IPS-NIHi7 (cell line): ENCODE measurements at regions not wholly inside any gene's neighbourhood (a gene's known extent, or its start where the extent isn't known, plus 50 kb on each side); places are given as distances from the start of the nearest gene placed in this dataset.

Experiments
- DNase-seq: peaks from one replicate; pipeline ENCODE4 v3.0.0; 2012; ENCODE audit warnings: mixed read lengths; ENCODE audit errors: extremely low spot score

DNA sequence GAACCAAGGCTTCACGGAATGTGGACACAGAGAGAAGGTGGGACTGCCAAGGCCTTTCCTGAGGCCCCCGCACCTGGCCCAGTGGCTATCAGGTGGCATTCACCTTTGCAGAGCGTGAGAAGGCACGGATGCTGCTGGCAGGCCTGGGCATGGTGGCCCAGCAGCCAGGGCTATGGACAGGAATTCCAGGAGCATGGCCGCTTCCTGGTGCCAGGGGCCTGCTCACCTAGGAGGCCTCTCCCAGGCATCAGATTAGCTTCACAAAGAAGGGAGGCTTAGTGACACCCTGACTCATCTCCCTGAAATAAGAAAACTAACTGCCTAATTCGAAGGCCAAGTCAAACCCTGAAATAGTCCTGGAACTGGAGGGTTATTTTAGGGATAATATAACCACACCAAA is 155.8 kb downstream of the TEX29 start:
- DNase-seq = no peak

DNA sequence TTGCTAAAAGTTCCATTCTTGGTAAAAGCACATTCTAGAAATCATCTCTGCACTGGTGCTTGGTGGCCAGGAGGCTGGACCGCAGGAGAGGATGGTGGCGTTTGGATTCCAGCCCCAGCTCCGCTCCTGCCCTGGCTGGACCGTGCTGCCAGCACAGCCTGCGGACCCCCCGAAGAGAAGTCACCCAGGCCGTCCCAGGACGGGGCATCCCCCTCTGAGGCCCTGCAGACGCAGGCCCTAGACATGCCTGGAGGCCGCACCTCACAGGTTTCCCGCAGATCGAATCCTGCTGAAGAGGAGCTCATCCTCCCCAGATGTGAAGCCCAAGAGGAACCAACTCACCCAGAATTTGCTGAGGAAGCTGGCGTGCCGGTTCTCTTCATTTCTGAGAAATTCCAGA is 159.0 kb downstream of the TEX29 start:
- no peak for DNase-seq

DNA sequence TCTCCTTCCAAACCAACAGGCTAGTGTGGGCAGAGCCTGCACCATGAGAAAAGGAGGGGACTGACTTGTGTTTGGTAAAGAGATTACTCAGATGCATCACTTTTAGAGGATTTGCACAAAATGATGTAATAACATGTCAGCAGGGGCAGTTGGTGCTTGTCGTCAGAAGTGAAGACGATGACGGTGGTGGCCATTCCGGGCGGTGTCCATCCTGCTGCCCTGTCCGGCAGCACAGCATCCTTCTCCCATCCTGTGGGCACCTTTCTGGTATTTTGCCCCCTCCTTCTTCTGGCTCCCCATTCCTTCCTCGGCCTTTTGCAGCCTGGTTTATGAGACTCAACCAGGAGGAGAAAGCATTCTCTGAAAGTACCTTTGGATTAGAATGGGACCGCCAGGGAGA is 160.1 kb downstream of the TEX29 start:
- DNase-seq = no peak

DNA sequence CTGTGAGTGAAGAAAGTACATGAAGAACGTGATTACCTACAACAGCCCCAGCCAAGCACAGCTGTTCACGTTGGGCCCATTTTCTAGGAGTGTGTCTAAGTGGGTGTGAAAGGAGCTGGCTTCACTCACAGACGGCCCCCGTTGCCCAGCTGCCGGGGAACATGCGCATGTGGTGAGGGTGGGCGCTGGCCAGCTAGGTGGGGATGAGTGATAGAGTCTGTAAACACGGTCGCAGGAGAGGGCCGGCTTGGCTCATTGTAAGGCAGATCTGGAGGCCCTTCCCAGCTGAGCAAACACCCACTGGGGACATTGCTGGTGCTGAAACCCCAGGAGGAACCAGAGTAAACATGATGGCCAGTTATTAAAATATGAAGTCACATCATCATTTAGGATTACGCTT is 160.5 kb downstream of the TEX29 start:
- no peak for DNase-seq

DNA sequence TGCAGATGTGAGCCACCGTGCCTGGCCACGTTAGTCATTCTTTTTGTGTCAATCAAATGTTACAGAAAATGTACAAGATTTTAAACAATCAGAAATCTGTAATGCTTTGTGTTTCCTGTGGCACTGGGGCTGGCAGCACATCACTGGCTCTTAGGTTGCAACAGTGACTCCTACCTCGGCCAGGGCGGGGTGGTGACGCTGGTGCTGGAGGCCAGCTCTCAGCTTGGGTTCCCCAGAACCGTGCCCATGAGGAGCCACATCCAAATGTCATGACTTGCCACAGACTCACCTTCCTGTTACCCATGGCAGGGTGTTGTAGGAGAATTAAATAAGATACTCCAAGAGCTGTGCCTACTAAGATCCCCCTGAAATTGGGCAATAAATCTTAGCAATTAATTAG is 161.7 kb downstream of the TEX29 start:
- no peak for DNase-seq

DNA sequence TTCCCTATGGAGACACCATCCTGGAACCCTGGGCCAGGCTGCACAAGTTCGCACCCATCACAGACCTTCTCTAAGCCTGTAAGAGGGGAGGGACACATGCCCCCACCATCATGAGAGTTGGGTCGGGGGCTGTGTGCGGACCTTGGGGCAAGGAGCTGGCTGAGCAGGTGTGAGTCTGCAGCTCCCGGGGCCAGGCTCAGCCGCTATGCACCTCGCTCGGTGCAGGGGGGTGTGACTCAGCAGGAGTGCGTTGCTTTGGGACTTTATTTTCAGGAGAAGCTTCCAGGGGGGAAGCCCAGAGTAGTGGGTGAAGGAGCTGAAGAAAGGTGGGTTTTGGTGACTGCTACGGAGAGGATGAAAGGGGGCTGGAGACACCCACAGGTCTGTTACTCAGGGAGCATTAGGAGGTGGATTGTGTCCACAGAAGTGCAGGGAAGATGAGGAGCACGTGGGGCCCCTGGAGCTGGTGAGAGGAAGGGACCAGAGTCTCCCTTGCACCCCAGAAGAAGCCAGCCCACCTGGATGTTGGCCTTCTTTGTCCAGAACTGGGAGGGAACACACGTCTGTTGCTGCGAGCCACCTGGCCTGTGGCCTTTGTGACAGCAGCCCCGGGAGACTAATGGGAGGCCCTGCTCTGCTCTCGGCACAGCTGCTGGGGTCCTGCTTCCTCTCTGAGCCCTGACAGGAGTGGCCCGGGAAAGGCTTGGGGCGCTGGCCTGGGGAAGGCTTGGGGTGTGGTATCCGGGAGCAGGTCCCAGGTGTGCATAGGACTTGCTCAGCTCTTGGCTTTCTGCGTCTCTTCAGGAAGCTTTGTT is 162.6 kb downstream of the TEX29 start:
- DNase-seq = no peak

DNA sequence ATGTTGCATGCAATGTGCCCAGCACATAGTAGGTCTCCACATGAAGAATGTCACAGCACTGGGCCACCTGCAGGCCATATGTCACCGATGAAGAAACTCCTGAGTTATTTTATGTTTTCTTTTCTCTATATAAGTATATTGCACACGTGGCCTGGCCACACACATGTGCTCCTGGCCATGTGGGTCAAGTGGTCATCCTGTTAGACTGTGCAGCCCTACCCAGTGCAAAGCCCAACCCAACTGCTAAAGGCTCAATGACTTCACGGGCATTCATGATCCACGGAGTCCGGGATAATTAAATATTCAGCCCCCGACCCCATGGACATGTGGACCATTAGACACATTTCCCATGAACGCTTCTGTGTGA is 163.2 kb downstream of the TEX29 start:
- no peak for DNase-seq

DNA sequence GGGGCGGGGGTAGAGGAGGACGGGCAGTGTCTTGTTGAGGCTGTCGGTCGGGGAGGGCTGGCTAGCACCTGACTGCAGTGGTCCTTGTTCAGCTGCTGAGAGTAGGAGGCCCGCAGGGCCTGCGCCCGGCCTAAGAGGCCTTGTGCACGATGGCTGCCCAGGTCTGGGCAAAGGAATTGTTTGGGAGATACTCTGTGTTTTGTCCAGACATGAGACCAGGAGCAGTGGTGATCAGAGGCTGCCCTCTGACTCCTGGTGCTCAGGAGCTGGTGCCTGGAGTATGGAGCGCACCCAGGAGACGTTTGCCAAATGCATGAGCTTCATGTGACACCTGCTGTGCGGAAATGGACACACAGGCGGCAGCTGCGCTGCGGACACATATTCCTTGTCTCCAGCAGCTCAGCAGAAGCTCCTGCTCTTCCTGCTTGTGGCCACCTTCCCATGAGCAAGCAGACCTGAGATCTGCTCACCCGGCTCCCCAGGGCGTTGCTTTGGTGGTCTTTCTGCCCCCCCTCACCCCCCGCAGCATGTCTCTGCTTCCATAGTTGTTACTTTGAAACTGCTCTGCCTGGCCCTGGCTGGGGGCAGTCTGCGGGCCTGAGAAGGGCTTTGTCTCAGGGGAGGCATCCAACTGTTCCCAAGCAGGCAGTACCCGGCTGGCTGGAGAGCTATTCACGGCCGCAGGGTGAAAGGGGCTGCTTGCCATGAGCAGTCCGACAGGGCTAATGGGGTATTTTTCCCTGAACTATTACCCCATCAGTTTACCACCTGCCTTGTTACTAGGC is 163.9 kb downstream of the TEX29 start:
- no peak for DNase-seq

DNA sequence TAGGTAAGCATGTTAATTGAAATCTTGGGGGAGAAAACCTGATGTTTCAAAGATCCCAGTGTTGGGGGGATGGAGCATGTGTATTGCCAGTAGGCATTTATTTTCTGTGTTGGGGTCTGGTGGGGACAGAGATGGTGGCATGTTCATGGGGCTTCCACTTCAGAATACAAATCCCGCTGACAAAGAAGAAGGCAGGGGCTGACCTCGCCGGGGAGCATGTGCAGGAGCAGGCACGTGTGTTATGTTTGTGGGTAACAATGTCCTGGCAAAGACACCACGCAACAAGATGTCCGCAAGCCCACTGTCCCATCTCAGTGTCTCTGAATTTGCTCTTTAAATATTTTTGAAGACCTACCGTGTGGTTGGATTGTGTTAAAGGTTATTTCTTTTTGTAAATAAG is 164.5 kb downstream of the TEX29 start:
- no peak for DNase-seq

DNA sequence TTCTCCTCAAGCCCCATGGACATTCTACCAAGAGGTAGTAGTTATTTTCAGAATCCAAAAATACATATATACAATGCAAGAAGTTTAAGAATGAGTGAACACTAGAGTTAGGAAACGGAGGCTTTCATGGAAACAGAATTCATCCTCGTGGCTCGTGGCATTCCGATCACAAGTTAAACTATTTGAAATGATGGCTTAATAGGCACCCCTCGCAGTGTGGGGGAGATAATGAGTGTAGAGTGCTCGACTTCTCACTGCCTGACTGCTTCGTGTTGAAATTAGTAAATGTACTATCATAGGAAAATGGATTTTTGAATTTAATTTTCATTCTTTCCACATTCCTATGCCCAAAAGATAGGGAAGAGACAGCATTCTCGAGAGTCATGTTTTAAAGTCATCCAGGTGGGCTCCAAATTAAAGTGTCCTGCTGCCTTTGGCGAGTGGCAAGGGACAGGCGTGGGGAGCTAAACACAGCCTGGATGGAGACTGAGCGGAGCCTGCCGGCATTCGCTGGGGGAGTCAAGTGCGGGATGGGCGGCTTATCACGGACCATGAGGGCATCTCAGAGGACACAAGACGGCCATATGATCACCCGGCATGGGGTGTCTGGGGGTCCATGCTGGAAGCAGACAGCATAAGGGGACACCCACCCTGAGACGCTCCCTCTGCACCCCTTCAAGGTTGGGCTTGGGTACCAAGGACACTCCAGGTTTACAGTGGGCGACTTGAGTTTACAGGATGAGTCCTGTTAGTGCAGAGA is 165.2 kb downstream of the TEX29 start:
- no peak for DNase-seq

DNA sequence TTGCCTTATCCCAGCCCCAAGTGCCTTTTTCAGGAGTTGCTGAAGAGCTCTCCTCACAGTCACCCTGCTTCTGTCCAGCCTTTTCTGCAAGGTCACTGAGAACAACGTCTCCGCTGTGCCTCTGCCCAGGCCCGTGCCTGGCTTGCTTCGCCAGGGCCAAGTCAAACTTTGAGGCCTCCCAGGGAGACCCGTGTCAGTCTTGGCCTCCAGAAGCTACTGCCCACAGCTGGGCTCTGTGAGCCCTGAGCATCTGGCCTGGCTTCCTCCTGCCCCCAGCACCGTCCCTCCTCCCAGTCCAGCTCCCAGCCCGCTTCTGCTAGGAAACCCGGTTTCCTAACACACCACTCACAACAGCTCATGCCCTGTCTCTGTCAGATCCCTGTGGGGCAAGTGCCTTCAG is 165.9 kb downstream of the TEX29 start:
- DNase-seq = no peak

DNA sequence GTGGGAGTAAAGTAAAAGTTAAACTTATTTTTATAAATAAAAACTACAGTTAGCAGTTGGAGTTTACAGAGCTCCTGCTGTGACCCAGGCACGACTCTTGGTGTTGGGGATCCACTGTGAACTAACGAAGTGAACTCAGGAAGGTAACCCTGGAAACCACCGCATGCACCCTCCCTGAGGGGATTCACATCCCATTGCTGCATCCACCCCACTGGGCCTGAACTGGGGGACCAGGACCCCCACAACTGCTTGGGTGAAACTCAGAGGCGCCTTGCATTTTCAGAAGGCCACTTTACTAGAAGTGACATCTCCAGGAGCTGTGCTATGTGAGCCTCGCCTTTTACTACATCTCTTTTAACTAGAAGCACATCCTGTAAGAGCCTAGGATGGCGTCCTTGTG is 166.4 kb downstream of the TEX29 start:
- DNase-seq = no peak

DNA sequence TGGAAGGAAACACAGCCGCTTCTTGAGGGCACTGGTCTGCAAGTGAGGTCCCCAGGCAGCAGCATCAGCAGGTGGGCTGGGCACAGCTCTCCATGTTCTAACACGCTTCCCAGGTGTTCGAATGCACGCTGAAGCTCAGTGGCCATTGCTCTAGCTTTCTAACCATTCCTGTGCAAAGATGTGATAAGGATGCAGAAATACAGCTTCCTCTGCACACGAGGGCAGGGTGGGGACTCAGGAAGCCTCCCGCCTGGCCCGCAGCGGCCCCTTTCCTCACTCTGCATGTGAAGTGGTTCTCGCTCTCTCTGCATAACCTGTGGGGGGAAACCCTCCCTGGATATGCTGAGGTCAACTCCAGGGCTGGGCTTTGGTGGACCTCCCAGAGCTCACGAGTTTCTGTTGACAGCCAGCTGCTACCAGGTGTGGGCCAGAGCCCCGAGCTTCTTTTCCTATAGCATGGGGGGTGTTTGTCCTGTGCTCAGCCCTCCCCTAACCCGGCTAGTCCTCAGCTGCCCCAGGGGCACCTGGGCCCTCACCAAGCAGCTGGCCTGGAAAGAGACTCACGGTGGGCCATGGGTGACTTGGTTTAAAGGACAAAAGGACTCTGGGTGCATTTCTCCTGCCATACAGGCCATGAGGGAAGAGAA is 168.2 kb downstream of the TEX29 start:
- DNase-seq = no peak

DNA sequence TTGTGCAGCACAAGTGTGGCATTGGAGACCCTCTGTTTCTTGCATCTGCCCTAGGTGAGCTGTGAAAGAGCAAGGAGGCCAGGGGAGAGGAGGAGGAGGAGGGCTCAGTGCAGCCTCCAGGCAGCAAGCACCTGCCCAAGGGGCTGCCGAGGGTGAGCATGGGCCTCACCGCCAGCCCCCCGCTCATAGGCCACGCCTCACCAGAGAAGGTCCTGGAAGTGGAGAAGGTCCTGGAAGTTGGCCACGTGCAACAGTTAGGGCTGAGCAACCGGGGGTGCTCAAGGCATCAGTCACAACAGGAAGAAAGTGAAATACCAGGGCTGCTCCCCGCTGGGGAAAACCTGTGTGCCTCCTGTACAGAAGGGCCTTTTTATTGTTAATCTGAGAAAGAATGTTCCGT is 168.9 kb downstream of the TEX29 start:
- no peak for DNase-seq

DNA sequence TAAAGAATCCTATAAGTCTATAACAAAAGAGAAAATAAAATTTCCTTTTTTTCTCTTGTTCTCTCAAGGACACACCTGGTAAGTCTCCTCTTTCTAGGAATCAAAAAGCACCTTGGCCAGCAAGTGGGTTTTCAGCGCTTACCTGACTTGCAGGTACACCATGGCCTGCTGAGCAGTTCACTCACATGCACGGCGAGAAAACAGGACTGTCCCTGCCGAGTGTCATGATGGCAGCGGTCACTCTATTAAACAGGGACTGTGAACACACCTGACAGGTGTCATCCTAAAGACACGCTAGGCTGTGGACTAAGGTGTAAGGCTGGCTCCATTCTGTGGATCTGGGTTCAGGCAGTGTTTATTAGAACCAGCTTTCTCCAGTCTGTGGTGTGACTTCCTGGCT is 170.2 kb downstream of the TEX29 start:
- DNase-seq = no peak

DNA sequence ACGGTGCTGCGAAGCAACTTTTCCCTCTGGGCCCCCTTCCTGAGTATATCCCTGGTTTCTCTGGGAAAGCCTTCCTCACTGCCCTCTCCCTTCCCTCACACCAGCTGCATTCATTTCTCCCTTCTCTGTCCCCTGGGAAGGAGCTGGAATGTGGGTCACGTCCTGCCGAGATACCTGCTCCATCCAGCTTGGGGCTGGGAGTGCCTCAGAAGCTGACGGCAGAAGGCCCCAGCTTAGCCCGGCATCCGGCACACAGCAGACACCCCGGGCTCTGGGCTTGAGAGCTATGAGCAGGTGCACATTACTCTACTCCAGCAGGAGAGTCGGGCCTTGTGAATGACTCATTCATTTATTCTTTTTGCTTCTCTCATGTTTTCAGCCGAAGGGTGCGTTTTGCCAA is 170.6 kb downstream of the TEX29 start:
- no peak for DNase-seq

DNA sequence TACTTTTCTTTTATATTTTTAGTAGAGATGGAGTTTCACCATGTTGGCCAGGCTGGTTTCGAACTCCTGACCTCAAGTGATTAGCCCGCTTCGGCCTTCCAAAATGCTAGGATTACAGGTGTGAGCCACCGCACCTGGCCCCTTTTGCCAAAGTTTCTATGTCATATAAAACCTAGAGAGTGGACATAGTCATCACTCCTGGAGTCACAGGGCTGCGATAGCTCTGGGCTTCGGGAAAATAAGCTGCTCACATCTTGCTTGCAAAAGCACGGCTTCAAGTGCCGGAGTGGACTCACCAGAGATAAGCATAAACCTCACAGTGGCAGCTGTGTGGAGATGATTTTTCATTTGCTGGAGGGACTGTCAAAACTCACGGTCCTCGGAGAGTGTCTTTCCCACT is 171.2 kb downstream of the TEX29 start:
- no peak for DNase-seq

DNA sequence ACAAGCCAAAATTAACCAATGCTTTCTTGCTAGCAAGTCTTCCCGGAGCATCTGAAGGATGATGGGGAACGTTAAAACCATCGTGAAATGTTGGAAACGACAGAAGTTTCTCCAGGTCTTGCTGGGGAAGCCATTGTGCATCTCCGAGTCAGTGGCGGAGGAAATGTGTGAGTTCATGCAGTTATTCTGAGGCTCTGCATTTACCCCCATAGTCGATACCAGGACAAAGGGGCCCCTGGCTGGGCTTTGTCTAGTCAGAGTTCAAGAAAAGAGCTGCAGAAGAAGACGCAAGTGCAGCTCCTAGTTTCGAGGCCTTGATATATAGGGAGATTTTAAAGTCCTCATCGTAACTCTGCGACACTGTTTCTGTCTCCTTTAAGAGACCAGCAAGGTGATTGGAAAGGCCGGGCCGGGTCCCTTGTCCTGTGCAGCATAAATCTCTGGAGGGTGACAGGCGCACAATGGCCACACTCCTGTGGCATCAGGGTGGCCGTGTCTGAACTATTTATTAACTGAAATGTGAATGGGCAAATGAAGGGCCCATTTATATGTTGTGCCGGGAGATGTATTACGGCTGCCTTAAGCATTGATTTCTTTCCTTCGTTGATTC is 172.0 kb downstream of the TEX29 start:
- no peak for DNase-seq

DNA sequence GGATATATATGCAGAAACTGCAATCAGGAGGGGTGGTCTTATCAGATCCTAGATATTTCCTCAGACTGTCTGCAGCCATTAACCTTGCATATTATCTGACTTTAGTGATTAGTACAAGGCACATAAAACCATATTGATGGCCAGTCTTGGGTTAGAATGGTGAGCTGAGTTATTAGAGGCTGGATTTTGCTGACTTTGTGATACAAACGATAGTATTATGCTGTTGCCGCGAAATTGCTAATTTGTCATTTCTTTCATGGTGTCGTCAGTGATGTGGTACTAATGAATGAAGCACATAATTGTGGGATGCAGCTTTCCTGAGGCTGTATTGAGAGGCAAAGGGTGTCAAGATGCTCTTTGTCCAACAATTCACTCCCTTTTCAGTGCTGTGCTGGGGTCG is 172.5 kb downstream of the TEX29 start:
- DNase-seq = no peak

DNA sequence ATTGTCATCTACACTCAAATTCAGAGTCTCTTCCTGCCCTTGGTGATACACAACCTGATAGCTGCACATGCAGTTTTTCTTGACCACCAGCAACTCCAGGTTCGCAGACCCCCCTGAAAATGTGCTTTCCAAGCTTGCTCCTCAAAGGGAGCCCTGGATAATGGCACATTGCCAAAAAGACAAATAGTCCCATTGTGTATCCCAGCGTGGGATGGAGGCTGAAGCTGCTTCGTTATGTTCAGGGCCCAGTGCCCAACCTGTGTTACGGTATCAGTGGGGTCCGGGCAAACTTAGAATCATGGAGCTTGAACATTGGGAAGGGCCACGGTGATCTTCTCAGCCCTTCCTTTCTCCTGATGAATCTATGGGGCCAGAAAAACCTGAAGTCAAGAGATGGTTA is 173.0 kb downstream of the TEX29 start:
- no peak for DNase-seq

DNA sequence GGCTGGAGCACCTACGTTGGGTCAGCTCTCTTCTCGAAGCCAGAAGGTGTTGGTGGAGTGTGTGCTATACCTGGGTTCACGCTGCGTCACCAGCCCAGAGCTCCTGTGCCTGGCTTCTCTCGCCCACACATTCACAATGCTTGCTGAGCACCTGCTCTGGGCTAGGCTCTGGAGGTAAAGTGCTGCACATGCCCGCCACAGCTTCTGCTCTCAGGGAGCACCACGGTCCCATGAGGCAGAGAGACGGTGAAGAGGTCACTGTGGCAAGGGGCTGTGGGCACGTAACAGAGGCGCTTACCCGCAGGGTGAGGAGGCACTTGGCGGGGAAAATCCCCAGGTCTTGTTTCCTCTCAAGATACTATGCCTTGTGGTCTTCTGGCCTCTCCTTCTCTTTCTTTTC is 174.2 kb downstream of the TEX29 start:
- no peak for DNase-seq
